H1 (cell line): ENCODE measurements at regions not wholly inside any gene's neighbourhood (a gene's known extent, or its start where the extent isn't known, plus 50 kb on each side); places are given as distances from the start of the nearest gene placed in this dataset.

Source experiments
- CTCF ChIA-PET: fragments of 300-600 bp; sonication (Branson Sonifier 250); formaldehyde crosslinking; loops from one replicate; lab custom pipeline; 2021; ENCODE audit not compliant: partially characterized antibody; lab: Charles Lee
- POLR2A ChIA-PET: fragments of 300-600 bp; sonication (Branson Sonifier 250); formaldehyde crosslinking; loops from one replicate; lab custom pipeline; 2021; ENCODE audit warnings: inconsistent platforms; ENCODE audit not compliant: partially characterized antibody; lab: Charles Lee
- DNase-seq, 2 experiments: peaks; one replicate each; pipeline versions ENCODE4 v3.0.0 to v3.0.0-alpha.2; 2010 to 2022; ENCODE audit warnings: low spot score in 2 of 2, low read depth in 1 of 2, mixed read lengths in 1 of 2
- FAIRE-seq: peaks from 2 replicates; lab custom pipeline; 2011; peaks lifted over from hg19 to GRCh38; lab: Jason Lieb, UNC
- H2AFZ ChIP-seq: 2 replicates; pipeline ENCODE4 v1.8.1; 2012; ENCODE audit warnings: low read length, inconsistent platforms
- H2AK5ac ChIP-seq: 2 replicates; pipeline ENCODE4 v1.6.1; 2013; ENCODE audit warnings: low read depth, low read length
- H2BK120ac ChIP-seq: replicated peaks from 2 replicates; pipeline ENCODE3; 2013; ENCODE audit warnings: low read depth, low read length, inconsistent platforms
- H2BK12ac ChIP-seq: 2 replicates; pipeline ENCODE4 v1.6.1; 2013; ENCODE audit warnings: low read depth, low read length
- H2BK15ac ChIP-seq: 2 replicates; pipeline ENCODE4 v1.6.1; 2013; ENCODE audit warnings: low read length
- H2BK20ac ChIP-seq: 2 replicates; pipeline ENCODE4 v1.6.1; 2013; ENCODE audit warnings: low read length
- H2BK5ac ChIP-seq: 2 replicates; pipeline ENCODE4 v1.6.1; 2013; ENCODE audit warnings: low read depth, low read length
- H3K14ac ChIP-seq: 2 replicates; pipeline ENCODE4 v1.6.1; 2013; ENCODE audit warnings: inconsistent platforms; ENCODE audit not compliant: insufficient read length
- H3K18ac ChIP-seq: 2 replicates; pipeline ENCODE4 v1.6.1; 2013; ENCODE audit warnings: low read length; ENCODE audit errors: extremely low read depth
- H3K23ac ChIP-seq: 2 replicates; pipeline ENCODE4 v1.6.1; 2013; ENCODE audit warnings: inconsistent platforms; ENCODE audit not compliant: insufficient read length
- H3K23me2 ChIP-seq: 2 replicates; pipeline ENCODE4 v1.6.1; 2013; ENCODE audit warnings: low read depth, low read length
- H3K27ac ChIP-seq: 2 replicates; pipeline ENCODE4 v1.6.1; 2011; ENCODE audit warnings: low read depth, low read length, inconsistent platforms
- H3K27me3 ChIP-seq, 4 experiments: replicated peaks in 1 of 4; 1 replicate in 1 of 4; 2 replicates in 3 of 4; pipeline versions ENCODE4 v1.6.1 to v1.8.1; 2011 to 2013; ENCODE audit warnings: low read length in 3 of 4, mild to moderate bottlenecking in 3 of 4, inconsistent platforms in 2 of 4, mixed read lengths in 2 of 4, moderate library complexity in 1 of 4; ENCODE audit not compliant: control insufficient read depth in 3 of 4, insufficient read depth in 3 of 4; ENCODE audit errors: extremely low read depth in 1 of 4
- H3K36me3 ChIP-seq, 4 experiments: 2 replicates each; pipeline versions ENCODE4 v1.6.1 to v1.8.1; 2011 to 2013; ENCODE audit warnings: mild to moderate bottlenecking in 4 of 4, low read length in 3 of 4, moderate library complexity in 2 of 4, control low read depth in 1 of 4, inconsistent platforms in 1 of 4; ENCODE audit not compliant: insufficient read depth in 4 of 4, control insufficient read depth in 2 of 4
- H3K4ac ChIP-seq: replicated peaks from 2 replicates; pipeline ENCODE3; 2013; ENCODE audit warnings: low read length, low read depth, mixed read lengths, inconsistent platforms; ENCODE audit not compliant: insufficient read length
- H3K4me1 ChIP-seq, 4 experiments: replicated peaks in 1 of 4; 1 replicate in 1 of 4; 2 replicates in 3 of 4; pipeline versions ENCODE4 v1.6.1 to v1.8.1; 2011 to 2013; ENCODE audit warnings: low read length in 3 of 4, inconsistent platforms in 2 of 4, mixed read lengths in 1 of 4; ENCODE audit not compliant: insufficient read depth in 4 of 4, control insufficient read depth in 3 of 4
- H3K4me2 ChIP-seq, 2 experiments: 2 replicates each; pipeline versions ENCODE4 v1.6.1 to v1.8.1; 2011 to 2013; ENCODE audit warnings: low read depth in 2 of 2, low read length in 2 of 2, control low read depth in 1 of 2, inconsistent platforms in 1 of 2, mild to moderate bottlenecking in 1 of 2; ENCODE audit not compliant: insufficient read depth in 1 of 2
- H3K4me3 ChIP-seq, 4 experiments: fragments of 200-600, 300-600 bp in 1 of 4; sonication (generic), shearing (Covaris generic), sonication (Bioruptor Twin) in 1 of 4; 2 replicates each; pipeline versions ENCODE4 v1.5.1 to v1.8.1; 2011 to 2016; ENCODE audit warnings: low read length in 4 of 4, low read depth in 3 of 4, control low read depth in 2 of 4, inconsistent platforms in 2 of 4, mild to moderate bottlenecking in 2 of 4, mixed read lengths in 1 of 4, moderate library complexity in 1 of 4; ENCODE audit not compliant: insufficient read depth in 2 of 4; ENCODE audit errors: extremely low read depth in 1 of 4
- H3K56ac ChIP-seq: replicated peaks from 2 replicates; pipeline ENCODE3; 2013; ENCODE audit warnings: low read depth, mild to moderate bottlenecking, mixed read lengths, low read length, inconsistent platforms; ENCODE audit not compliant: insufficient read length
- H3K79me1 ChIP-seq: 2 replicates; pipeline ENCODE4 v1.6.1; 2013; ENCODE audit warnings: low read depth, low read length, control low read depth
- H3K79me2 ChIP-seq, 2 experiments: 2 replicates each; pipeline versions ENCODE4 v1.6.1 to v1.8.1; 2012 to 2013; ENCODE audit warnings: low read length in 2 of 2, mild to moderate bottlenecking in 2 of 2, inconsistent platforms in 1 of 2; ENCODE audit not compliant: insufficient read depth in 2 of 2, control insufficient read depth in 1 of 2
- H3K9ac ChIP-seq, 4 experiments: replicated peaks in 1 of 4; 1 replicate in 1 of 4; 2 replicates in 3 of 4; pipeline versions ENCODE4 v1.6.1 to v1.8.1; 2011 to 2013; ENCODE audit warnings: low read depth in 3 of 4, low read length in 3 of 4, control low read depth in 2 of 4, mild to moderate bottlenecking in 2 of 4, moderate library complexity in 2 of 4, inconsistent platforms in 1 of 4; ENCODE audit errors: extremely low read depth in 1 of 4
- H3K9me3 ChIP-seq, 2 experiments: 2 replicates each; pipeline versions ENCODE4 v1.6.1 to v1.8.1; 2012 to 2013; ENCODE audit warnings: mild to moderate bottlenecking in 2 of 2, moderate library complexity in 2 of 2, control low read depth in 1 of 2, inconsistent platforms in 1 of 2, low read depth in 1 of 2, low read length in 1 of 2, mixed read lengths in 1 of 2; ENCODE audit not compliant: insufficient read depth in 2 of 2
- H4K20me1 ChIP-seq, 2 experiments: replicated peaks in 1 of 2; 2 replicates each; pipeline versions ENCODE3 to v1.8.1; 2011 to 2013; ENCODE audit warnings: inconsistent platforms in 2 of 2, low read length in 2 of 2, mild to moderate bottlenecking in 1 of 2; ENCODE audit not compliant: insufficient read depth in 2 of 2, control insufficient read depth in 1 of 2
- H4K5ac ChIP-seq: 2 replicates; pipeline ENCODE4 v1.6.1; 2013; ENCODE audit warnings: low read length, low read depth, mixed read lengths, inconsistent platforms; ENCODE audit not compliant: insufficient read length
- H4K8ac ChIP-seq: 2 replicates; pipeline ENCODE4 v1.8.0; 2013; ENCODE audit warnings: mild to moderate bottlenecking, moderate library complexity, low read length, inconsistent platforms; ENCODE audit not compliant: insufficient read depth; ENCODE audit errors: extremely low read depth
- H4K91ac ChIP-seq: replicated peaks from 2 replicates; pipeline ENCODE3; 2013; ENCODE audit warnings: low read length, mixed read lengths, inconsistent platforms; ENCODE audit not compliant: insufficient read length
- CTBP2 ChIP-seq: IDR thresholded peaks from 2 replicates; pipeline ENCODE4 v1.7.0; 2011; ENCODE audit warnings: borderline replicate concordance, mild to moderate bottlenecking, moderate library complexity, mixed read lengths, low read length; ENCODE audit not compliant: insufficient read depth, insufficient read length
- EZH2 ChIP-seq: fragments of 200-600 bp; sonication (generic); IDR thresholded peaks from 2 replicates; pipeline ENCODE4 v1.7.1; 2012; ENCODE audit warnings: low read depth, mild to moderate bottlenecking, moderate library complexity, low read length, inconsistent platforms; ENCODE audit not compliant: severe bottlenecking
- HDAC2 ChIP-seq, 2 experiments: fragments of 300-600 bp in 1 of 2; sonication (generic) in 1 of 2; IDR thresholded peaks; 2 replicates each; pipeline ENCODE4 v1.6.1; 2011 to 2012; ENCODE audit warnings: low read depth in 2 of 2, low read length in 2 of 2, mild to moderate bottlenecking in 2 of 2, moderate library complexity in 2 of 2, borderline replicate concordance in 1 of 2, inconsistent platforms in 1 of 2
- KDM1A ChIP-seq: fragments of 200-600, 300-600 bp; sonication (generic); IDR thresholded peaks from 2 replicates; pipeline ENCODE4 v1.7.1; 2016; ENCODE audit warnings: mild to moderate bottlenecking, low read length, borderline replicate concordance
- NRF1 ChIP-seq: IDR thresholded peaks from 2 replicates; pipeline ENCODE4 v1.6.1; 2011; ENCODE audit warnings: mild to moderate bottlenecking, low read depth, low read length, improper control_type of control experiment
- POLR2AphosphoS5 ChIP-seq: IDR thresholded peaks from 2 replicates; pipeline ENCODE4 v1.6.1; 2011; ENCODE audit warnings: low read depth, low read length
- RFX5 ChIP-seq: IDR thresholded peaks from 2 replicates; pipeline ENCODE4 v1.6.1; 2011; ENCODE audit warnings: low read depth, low read length, improper control_type of control experiment, borderline replicate concordance
- SP1 ChIP-seq: IDR thresholded peaks from 2 replicates; pipeline ENCODE4 v1.6.1; 2011; ENCODE audit warnings: low read depth, low read length
- ZNF274 ChIP-seq: IDR thresholded peaks from 2 replicates; pipeline ENCODE4 v1.7.0; 2012; ENCODE audit warnings: low read length, borderline replicate concordance; ENCODE audit errors: extremely low read depth
- WGBS, 2 experiments: shearing (Covaris generic) in 1 of 2; methylation state at CpG; one replicate each; pipeline versions ENCODE4 v1.1.6 to v1.1.7; 2013 to 2015; ENCODE audit warnings: low lambda C conversion rate in 2 of 2, mixed read lengths in 2 of 2, inconsistent platforms in 1 of 2, low coverage in 1 of 2, missing lambda C conversion rate in 1 of 2; ENCODE audit not compliant: insufficient replicate concordance in 2 of 2, insufficient coverage in 1 of 2, insufficient read length in 1 of 2; ENCODE audit errors: extremely low coverage in 1 of 2, missing lambda C conversion rate in 1 of 2; 5-methylcytosine and 5-hydroxymethylcytosine counted together
- TF ChIP-seq, protein P1 (sequence below), 3 experiments: IDR thresholded peaks; 1 replicate in 2 of 3; 2 replicates in 1 of 3; pipeline versions ENCODE4 v1.5.1 to v1.6.1; 2011; ENCODE audit warnings: low read length in 3 of 3, mild to moderate bottlenecking in 3 of 3, inconsistent platforms in 2 of 3, low read depth in 1 of 3, moderate library complexity in 1 of 3; ENCODE audit not compliant: insufficient read depth in 1 of 3; ENCODE audit errors: control extremely low read depth in 1 of 3

- DNase-seq (no peak), FAIRE-seq (no peak)
- WGBS, 2 experiments = 91% methylated on average over 3 of the region's 3 CpGs; no CpG with 5 or more reads in 1 of the 2 experiments
- Histone ChIP-seq H2BK120ac (no peak overlapping the region), H4K91ac (no peak overlapping the region), H4K8ac (no peak overlapping the region), H3K9ac (no peak overlapping the region), H3K27ac (no peak overlapping the region), H2AFZ (no peak overlapping the region), H3K9me3 (no peaks in the 10 kb centered on the region), H3K14ac (no peak overlapping the region), H2BK20ac (no peak overlapping the region), H2BK15ac (no peak overlapping the region), H3K23me2 (no peaks in the 10 kb centered on the region; the same call in 1 of the 2 replicates), H4K20me1 (no peaks in the 10 kb centered on the region), H3K23ac (no peak overlapping the region), H2AK5ac (no peak overlapping the region), H3K79me1 (no peaks in the 10 kb centered on the region), H2BK5ac (no peak overlapping the region), H3K4me2 (no peak overlapping the region), H4K5ac (no peak overlapping the region), H3K4me1 (no peaks in the 10 kb centered on the region), H3K4me3 (no peak overlapping the region), H3K36me3 (no peaks in the 10 kb centered on the region), H3K27me3 (no peaks in the 10 kb centered on the region), H3K18ac (no peak overlapping the region), H3K79me2 (no peaks in the 10 kb centered on the region), H3K56ac (no peak overlapping the region), H3K4ac (no peak overlapping the region), H2BK12ac (no peak overlapping the region)
- POLR2A ChIA-PET = no interaction called here
- CTCF ChIA-PET = no interaction called here
- TF ChIP-seq POLR2AphosphoS5 (no peak), CTBP2 (no peak), SP1 (no peak), KDM1A (no peak), RFX5 (no peak), EZH2 (no peak), NRF1 (no peak), ZNF274 (no peak), HDAC2 (IDR thresholded peaks at IDR 0.05; ENCODE audit: borderline replicate concordance in 1 of 2, low read depth in 2 of 2, low read length in 2 of 2) (no peak)
- TF ChIP-seq, protein P1, sequence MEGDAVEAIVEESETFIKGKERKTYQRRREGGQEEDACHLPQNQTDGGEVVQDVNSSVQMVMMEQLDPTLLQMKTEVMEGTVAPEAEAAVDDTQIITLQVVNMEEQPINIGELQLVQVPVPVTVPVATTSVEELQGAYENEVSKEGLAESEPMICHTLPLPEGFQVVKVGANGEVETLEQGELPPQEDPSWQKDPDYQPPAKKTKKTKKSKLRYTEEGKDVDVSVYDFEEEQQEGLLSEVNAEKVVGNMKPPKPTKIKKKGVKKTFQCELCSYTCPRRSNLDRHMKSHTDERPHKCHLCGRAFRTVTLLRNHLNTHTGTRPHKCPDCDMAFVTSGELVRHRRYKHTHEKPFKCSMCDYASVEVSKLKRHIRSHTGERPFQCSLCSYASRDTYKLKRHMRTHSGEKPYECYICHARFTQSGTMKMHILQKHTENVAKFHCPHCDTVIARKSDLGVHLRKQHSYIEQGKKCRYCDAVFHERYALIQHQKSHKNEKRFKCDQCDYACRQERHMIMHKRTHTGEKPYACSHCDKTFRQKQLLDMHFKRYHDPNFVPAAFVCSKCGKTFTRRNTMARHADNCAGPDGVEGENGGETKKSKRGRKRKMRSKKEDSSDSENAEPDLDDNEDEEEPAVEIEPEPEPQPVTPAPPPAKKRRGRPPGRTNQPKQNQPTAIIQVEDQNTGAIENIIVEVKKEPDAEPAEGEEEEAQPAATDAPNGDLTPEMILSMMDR (IDR thresholded peaks at IDR 0.05; ENCODE audit: control extremely low read depth in 1 of 3, insufficient read depth in 1 of 3, low read depth in 1 of 3, low read length in 3 of 3) = no peak
Observed at GRCh38 chr2:18891600-18892345, 302.4 kb upstream of the NT5C1B start.
